Ramos (cell line): ENCODE measurements at regions not wholly inside any gene's neighbourhood (a gene's known extent, or its start where the extent isn't known, plus 50 kb on each side); places are given as distances from the start of the nearest gene placed in this dataset.
"Not testable (repeated sequence)": the region's sequence is repeated elsewhere in the genome, so short reads cannot be mapped to it uniquely, and the experiment has no call there.

ENCODE experiments used
- in situ Hi-C: fragments of 300-500 bp; cut with MboI; formaldehyde crosslinking; loops from one replicate; pipeline ENCODE4 v1.14.3; 2022; ENCODE audit warnings: low sequenced_read_pairs; ENCODE audit not compliant: unreplicated experiment

DNA sequence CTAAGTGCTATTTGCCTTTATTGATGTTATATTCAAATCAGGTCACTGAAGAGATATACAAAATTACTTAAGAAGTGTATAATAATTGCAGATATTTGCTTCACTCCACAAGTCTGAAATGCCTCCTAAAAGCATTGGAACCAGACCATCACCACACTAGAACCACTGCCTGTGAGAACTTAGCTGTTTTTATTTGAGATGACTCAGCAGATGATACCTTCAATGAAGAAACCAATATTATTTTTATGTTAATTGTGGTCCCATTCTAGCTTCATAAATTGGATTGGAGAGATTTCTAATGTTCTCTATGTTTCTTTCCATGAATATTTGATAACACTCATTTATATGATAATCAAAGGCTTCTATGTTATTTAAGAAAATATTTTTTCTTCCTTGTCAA, 740.6 kb downstream of the KCNT2 start:
- in situ Hi-C loops: no loop called here

DNA sequence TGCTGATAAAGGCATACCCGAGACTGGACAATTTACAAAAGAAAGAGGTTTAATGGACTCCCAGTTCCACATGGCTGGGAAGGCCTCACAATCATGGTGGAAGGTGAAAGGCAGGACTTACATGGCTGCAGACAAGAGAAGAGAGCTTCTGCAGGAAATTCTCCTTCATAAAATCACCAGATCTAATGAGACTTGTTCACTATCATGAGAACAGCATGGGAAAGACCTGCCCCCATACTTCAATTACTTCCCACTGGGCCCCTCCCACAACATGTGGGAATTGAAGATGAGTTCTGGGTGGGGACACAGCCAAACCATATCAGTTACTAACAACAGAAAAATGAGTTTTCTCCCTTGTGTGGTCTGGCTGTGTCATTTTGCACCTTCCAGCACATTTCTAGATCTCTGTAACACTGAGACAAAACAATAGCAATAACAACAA, 741.4 kb downstream of the KCNT2 start:
- in situ Hi-C loops: no loop called here

- in situ Hi-C loops: no loop called here
Measured at GRCh38 chr1:195866091-195866780, 742.0 kb downstream of the KCNT2 start.

- in situ Hi-C loops: no loop called here
Measured at GRCh38 chr1:195851804-195852203, 756.4 kb downstream of the KCNT2 start.

DNA sequence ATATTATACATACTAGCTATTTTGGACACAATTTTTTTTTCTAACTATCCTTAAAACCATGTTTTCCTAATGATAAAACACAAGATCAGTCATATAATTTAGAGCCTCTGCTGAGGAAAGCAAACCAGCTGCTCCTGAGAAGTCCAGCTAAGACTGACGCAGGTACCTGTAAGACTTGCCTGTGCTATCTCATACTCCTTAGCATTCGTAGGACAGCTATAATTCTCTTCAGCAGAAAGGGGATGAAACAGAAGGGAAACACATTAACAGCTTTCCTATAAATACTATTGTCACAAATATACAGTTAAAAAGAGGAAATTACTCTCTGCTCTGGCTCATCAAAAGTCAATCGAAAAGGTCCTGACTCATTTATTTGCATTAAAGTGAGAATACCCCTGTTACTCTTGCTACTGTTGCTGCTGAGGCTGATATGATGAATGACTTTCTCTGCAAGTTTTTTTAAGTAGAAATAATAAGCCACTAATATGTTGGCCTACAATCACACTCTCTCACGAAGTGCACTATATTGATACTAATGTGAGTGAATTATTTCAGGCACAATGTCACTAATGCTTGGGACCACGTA, 757.1 kb downstream of the KCNT2 start:
- in situ Hi-C loops: no loop called here

DNA sequence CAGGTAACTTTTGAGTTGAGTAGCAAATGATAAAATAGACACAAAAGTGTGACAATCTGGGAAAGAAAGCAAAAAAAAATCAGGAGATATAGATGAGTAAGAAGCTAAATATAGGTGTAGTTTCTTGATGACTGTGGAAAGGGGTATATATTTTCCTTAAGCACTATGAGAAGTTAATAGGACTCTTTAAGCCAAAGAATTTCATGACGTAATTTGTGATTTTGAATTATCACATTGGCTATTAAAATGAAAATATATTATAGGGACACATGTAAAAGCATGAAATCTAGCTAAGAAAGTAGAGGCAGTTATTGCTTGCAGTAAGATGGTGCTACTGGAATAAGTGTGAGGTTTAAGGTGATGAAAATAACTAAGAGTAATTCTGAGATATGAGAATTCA, 759.1 kb downstream of the KCNT2 start:
- in situ Hi-C loops: no loop called here

GRCh38 chr1:195847957-195848875, 760.0 kb downstream of the KCNT2 start:
- in situ Hi-C loops: not testable (repeated sequence)

GRCh38 chr1:195831789-195832188, 776.5 kb downstream of the KCNT2 start:
- in situ Hi-C loops: no loop called here

DNA sequence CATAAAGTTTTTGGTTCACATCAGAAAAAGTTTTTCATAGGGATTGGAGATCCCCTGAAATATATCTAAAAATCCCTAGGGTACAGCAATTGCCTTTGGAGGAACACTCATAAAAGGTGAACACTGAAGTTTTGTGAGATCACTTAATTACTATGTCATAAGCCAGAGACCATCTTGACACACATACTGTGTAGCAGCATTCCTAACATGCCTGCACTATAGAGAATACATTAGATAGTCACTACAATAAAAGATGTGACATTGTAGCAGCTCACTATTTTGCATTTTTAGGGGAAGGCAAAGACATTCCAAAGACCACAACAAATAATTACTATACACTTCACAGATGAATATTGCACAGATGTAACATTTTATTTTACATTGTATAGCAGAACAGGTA, 779.9 kb downstream of the KCNT2 start:
- in situ Hi-C loops: no loop called here

DNA sequence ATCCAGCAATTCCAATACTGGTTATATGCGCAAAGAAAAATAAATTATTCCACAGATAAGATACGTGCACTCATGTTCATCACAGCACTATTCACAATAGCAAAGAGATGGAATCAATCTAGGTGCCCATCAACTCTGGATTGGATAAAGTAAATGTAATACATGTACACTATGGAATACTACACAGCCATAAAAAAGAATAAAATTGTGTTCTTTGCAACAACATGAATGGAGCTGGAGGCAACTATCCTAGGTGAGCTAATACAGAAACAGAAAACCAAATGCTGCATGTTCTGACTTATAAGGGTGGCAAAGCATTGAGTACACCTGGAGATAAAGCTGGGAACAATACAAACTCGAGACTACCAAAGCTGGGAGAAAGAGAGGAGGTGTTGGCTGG, 787.3 kb downstream of the KCNT2 start:
- in situ Hi-C loops: no loop called here

DNA sequence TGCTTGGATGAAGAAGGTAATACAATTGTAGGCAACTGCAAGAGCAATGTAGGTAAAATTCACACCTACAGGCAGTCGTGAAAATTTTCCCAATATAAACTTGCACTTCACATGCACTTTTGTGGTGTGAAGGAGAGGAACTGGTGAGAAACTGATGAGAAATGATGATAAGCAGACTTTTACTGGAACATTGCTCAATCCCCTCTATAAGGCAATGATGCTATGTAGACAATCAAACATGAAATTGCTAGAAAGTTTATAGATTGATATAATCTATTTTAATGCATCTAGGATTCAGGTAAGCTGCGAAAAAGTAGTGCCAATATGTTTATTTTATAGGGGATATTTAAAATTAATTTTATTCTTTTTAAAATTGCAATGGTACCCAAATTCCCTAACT, 802.2 kb downstream of the KCNT2 start:
- in situ Hi-C loops: no loop called here

GRCh38 chr1:195804547-195804946, 803.7 kb downstream of the KCNT2 start:
- in situ Hi-C loops: no loop called here

GRCh38 chr1:195799016-195799415, 809.2 kb downstream of the KCNT2 start:
- in situ Hi-C loops: no loop called here

DNA sequence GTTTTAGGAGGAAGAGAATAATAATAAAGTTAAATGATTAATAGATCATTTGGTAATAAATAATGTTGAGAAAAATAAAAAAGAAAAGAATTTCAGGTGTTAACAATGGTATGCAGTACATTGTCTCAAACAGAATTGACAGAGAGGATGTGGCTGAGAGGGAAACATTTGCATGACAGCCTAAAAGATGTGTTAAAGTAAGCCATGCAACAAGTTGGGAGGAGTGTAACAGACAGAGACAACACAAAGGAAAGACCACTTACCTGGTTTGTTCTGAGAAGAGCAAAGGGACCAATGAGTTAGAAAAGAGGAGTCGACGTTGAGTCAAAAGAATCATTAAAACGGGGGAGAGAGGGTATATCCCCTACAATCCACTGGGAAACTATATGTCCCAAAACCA, 814.0 kb downstream of the KCNT2 start:
- in situ Hi-C loops: no loop called here

DNA sequence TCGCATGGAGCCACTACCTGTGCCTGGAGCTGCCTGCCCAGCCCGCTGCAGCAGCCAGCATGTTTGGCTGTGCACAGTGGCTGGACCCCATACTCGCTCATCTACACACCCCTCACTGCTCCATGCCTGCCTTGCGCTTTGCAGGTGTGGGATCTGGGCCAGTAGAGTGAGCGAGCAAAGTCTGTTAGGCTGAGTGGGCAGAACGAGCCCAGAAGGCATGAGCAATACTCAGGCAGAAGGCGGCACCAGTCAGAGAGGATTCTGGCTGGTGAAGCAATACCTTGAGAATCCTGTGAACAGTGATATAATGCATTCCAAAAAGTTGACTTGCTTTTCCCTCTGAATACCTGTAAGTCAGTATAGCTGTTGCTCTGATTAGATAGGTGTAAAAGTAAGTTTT, 816.4 kb downstream of the KCNT2 start:
- in situ Hi-C loops: no loop called here

- in situ Hi-C loops: no loop called here
Measured at GRCh38 chr1:195790514-195791168, 817.6 kb downstream of the KCNT2 start.

- in situ Hi-C loops: no loop called here
Measured at GRCh38 chr1:195789321-195789720, 818.9 kb downstream of the KCNT2 start.

GRCh38 chr1:195788721-195789120, 819.5 kb downstream of the KCNT2 start:
- in situ Hi-C loops: no loop called here

GRCh38 chr1:195785830-195786229, 822.4 kb downstream of the KCNT2 start:
- in situ Hi-C loops: no loop called here

DNA sequence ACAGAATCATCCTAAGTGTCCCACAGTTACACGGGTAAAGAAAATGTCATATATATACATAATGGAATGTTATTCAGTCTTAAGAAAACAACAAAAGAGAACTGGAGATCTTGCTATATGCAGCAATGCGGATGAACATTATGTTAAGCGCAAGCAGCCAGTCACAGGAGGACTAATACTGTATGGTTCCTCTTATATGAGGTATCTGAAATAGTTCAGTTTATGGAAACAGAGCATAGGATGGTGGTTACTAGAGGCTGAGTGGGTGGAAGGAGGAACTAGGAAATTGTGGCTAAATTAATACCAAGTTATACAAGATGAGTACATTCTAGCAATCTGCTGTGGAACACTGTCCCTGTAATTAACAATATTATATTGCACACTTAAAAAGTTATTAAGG, 834.3 kb downstream of the KCNT2 start:
- in situ Hi-C loops: no loop called here

DNA sequence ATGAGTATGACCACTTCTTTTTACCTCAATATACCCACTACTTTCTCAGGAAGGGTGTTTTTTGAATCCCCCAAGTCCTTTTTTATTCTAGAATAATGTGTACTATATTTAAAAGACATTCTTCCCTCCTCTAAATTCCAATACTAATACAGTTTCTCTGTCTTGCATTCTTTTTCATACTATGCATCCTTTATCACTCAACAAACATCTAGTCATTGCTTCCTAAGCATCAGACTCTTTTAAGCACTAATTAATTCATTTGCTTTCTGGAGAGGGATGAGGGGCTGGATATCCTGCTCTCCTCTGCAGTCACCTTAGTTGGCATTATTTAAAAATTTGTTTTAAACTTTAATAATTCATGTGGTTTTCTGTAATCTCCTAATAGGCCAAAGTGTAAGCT, 838.8 kb downstream of the KCNT2 start:
- in situ Hi-C loops: no loop called here
